HG02870 (cell line): ENCODE measurements at regions not wholly inside any gene's neighbourhood (a gene's known extent, or its start where the extent isn't known, plus 50 kb on each side); places are given as distances from the start of the nearest gene placed in this dataset.

ENCODE experiments used
- ATAC-seq: cut with Tn5 transposase; IDR thresholded peaks from one replicate; pipeline ENCODE4 v1.9.1; 2021; ENCODE audit warnings: mild to moderate bottlenecking, moderate library complexity; ENCODE audit not compliant: unreplicated experiment

- no peak for ATAC-seq
Observed at GRCh38 chr5:173778784-173779304, 109.3 kb upstream of the CPEB4 start.

- no peak for ATAC-seq
Observed at GRCh38 chr5:173780235-173781234, 107.6 kb upstream of the CPEB4 start.

DNA sequence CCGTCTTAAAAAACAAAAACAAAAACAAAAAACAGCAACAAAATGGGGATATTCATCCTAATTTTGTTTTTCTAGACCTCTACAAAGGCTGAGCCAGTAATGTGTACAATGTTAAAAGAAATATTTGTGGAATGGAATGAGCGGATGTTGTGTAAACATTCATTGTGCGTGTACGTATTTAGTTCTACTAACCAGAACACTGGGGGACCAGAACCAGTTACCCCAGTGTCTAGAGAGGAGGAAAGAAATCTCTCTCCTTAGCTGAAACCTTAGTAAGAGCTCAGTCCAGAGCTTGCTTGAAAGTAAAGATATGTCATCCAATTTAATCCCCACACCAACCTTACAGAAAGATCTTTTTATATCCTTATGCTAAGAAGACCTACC, 106.7 kb upstream of the CPEB4 start:
- ATAC-seq, result no peak

DNA sequence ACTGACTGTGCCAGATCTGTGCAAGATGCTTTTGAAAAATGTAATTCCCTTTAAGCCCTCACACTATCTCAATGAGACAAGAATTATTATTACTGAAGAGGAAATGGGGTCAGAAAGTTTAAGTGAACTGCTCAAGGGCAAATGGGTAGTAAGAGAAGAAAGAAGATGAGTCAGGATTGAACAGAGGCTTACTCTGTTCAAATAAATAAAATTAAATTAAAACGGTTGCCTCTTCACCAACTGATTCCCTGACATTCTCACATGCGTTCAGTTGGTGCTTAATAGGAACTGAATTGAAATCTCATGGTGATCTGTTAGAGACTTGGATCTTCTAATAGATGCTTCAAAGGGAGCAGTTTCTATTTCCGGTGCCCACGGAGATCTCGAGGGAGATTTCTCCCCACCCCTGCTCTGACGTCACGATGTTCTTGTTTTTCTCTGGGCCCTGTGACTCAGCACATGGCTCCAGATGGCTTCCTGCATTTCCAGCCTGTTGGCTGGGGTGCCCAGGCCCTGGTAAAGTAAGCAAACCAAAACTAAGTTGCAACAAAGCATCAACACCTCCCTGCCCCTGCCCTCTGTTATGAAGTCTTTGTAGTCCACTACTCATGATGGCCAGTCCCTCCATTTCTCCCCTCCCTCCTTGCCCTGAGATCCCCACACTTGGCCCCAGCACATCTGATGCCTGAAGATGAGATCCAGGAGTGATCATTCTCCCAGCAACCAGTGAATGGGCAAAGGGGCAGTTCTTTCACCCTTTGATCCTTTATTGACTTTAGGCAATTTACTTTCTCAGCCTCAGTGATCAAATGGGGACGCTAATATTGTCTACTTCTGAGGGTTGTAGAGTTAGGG, 106.1 kb upstream of the CPEB4 start:
- ATAC-seq, result no peak

GRCh38 chr5:173782671-173783101, 105.5 kb upstream of the CPEB4 start:
- no peak for ATAC-seq

DNA sequence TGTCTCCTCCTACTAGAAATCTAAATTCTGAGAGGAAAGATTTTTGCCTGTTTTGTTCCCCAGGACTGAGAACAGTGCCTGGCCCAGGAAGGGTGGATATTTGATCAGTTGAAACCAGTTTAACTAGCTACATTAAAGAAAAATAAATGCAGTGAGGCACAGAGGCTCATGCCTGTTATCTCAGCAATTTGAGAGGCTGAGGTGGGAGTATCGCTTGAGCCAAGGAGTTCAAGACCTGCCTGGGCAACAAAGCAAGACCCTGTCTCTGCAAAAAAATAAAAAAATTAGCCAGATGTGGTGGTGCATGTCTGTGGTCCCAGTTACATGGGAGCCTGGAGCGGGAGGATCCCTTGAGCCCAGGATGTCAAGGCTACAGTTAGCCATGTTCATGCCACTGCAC, 104.8 kb upstream of the CPEB4 start:
- ATAC-seq, result no peak

GRCh38 chr5:173785400-173785799, 102.7 kb upstream of the CPEB4 start:
- ATAC-seq, result no peak

DNA sequence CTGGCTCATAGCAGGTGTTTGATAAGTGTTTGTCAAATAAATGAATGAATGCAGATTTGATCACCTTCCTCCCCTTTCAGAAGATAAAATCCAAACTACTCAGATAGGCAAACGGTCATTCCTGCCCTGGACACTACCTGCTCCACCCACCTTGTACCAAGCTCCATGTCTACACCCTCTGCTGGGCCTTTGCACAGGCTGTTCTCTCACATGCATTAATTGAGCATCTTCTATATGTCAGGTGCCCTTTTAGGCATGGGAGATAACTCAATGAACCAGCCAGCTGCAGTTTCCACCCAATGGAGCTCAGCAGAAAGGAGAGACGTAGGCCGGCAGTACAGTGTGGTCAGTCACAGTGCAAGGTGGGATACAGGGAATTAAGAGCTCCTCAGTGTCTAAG, 102.3 kb upstream of the CPEB4 start:
- no peak for ATAC-seq

DNA sequence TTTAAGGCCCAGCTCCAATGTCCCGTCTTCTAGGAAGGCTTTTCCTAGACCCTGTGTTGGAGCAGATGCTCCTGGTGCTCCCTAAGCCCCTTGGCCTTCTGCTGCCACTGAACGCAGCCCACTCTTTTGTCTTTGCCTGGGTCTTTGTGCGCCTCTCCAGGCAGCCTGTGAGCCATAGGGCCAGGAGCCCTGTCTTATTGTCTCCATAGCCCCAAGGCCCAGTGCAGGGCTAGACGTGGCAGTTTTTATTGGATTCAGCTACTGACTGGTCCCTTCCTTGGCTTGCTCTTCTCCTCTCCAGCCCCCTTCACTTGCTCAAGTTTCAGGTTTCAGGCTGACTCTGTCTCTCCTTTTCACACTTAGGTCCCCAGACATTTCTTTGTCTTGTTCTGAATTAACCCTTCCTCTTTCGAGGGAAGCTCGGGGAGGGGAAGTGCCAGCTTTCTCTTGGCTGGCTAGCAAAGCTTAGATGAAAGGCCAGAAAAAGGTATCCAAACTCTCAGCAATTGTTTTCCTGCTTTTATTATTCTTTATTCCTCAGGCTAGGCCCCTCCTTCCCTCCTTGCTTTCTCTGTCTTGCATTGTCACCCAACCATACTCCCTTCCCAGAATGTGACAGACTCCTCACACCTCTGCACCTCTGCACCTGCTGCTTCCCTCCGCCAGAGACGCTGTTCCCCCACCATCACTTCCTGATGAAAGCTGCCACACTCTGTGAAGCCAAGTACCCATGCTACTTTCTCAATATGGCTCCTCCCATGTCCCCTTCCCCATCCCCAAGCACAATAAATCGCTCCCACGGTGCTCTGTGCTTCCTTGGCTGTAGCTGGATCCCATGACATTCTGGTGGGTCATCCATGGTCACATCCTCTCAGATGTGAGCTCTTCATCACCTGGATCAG, 101.6 kb upstream of the CPEB4 start:
- ATAC-seq, result no peak

DNA sequence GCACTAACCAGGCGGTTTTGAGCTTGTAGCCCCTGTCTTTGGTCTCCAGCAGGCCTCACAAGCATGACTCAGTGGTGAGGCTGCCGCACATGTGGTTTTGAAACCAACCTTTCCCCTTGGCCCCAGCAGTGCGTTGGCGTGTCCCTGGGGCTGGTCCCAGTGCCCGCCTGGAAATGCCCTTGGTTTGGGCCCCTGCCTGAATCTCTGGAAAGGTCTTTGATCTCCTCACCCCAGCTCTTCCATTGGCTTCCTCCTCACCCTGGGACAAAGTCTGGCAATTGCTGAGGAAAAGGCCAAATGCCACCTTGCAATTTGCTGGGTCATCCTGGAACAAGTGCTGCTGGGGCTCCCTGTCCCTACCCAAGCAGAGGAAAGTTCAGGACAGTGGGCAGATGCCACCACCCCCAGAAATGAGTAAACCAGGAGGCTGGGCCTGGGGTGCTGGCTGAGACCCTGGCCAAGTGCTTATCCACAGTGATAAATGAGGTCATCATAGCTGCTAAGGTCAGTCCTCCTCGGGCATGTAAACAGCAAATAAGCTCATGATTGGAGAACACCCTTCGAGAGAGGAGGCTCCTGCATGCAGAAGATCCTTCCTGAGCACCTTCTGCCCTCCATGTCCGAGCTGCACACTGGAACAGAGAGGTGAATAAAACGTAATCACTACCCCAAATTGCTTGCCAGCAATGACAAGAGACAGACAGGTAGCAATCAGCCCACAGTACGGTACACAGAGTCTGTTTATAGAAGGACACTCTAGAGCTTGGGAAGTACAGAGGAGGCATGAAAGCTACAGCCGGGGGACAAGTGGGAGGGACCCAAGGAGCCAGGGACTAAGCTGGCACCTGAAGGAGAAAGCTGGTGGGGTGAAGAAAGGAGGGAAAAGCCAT, 98.9 kb upstream of the CPEB4 start:
- no peak for ATAC-seq

- no peak for ATAC-seq
Observed at GRCh38 chr5:173790177-173790719, 97.9 kb upstream of the CPEB4 start.

DNA sequence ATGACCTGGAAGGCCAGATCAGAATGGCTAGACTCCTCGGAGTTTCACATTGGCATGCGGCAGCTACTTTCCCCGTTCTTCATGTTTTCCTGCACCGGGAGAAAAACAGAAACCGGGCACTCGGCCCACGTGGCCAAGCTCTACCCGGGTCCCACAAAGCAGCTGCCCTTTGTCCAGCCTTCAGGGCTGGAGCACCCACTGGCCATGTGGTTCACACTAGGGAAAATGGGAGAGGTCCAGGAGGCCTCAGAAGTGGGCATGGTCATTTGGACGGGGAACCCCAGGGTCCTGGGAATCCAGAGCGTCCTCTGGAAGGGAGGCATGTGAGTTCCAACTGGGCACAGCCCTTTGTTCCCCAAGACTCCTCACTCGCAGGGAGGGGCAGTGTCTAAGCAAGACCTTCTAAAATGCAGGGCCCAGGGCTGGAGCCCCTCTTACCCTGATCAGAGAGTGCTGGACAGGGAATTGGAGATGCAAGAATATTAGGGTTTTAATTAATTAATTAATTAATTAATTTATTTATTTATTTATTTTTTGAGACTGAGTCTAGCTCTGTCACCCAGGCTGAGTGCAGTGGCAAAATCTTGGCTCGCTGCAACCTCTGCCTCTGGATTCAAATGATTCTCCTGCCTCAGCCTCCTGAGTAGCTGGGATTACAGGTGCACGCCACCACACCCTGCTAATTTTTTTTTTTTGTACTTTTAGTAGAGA, 97.2 kb upstream of the CPEB4 start:
- ATAC-seq, result no peak

GRCh38 chr5:173791878-173792277, 96.3 kb upstream of the CPEB4 start:
- no peak for ATAC-seq

DNA sequence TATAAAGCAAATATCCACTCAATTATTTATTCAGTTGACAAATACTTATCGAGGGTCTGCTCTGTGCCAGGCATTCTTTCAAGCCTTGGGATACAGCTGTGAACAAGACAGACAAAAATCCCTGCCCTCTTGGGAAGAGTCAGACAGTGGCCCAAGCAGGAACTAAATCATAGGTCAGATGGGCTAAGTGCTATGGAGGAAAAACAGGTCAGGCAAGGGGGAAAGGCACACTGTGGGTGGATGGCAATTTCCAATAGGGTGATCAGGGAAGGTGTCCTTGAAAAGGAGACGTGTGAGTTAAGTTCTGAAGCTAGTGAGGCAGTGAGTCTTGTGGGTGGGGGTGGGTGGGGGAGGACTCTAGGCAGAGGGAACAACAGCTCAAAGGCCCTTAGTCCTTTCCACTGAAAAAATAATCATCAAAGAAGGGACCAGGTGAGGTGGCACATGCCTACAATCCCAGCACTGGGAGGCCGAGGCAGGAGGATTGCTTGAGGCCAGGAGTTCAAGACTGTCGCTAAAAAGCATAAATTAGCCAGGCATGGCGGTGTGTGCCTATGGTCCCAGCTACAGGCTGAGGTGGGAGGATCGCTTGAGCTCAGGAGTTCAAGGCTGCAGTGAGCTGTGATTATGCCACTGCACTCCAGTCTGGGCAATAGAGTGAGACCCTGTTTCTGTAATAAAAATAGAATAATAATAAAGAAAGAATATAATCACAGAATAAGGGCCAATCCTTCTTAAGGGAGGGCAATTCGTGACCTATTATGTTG, 95.2 kb upstream of the CPEB4 start:
- no peak for ATAC-seq

- ATAC-seq, result no peak
Observed at GRCh38 chr5:173793648-173794548, 94.3 kb upstream of the CPEB4 start.

DNA sequence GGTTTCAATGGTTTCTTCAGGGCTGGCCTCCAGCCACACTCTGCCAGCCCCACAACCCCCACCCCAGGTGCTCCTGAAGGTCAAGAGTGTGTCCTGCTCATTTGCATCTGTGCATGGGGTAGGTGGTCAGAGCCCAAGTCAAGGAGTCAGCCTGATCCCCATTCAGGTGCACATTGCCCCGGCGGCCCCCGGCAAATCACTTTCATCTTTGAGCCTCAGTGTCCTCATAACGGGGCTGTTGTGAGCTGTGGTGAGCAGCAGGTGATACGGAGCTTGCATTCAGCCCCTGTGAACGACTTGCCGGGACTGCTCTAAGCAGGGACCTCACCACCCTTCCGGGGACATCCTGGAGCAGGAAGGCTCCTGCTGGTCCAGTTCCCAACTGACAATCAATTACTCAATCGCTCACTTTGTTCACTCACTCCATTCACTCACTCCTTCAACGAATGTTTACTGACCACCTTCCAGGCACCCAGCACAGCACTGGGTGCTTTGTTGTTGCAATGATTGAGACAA, 93.2 kb upstream of the CPEB4 start:
- no peak for ATAC-seq

- no peak for ATAC-seq
Observed at GRCh38 chr5:173795601-173796000, 92.5 kb upstream of the CPEB4 start.
